Astrocyte (in vitro differentiated cells and primary cell): ENCODE measurements at regions not wholly inside any gene's neighbourhood (a gene's known extent, or its start where the extent isn't known, plus 50 kb on each side); places are given as distances from the start of the nearest gene placed in this dataset.

ENCODE experiments used
- DNase-seq: peaks from one replicate; pipeline ENCODE4 v3.0.0-alpha.2; 2010; ENCODE audit warnings: low read depth
- FAIRE-seq: peaks from 2 replicates; lab custom pipeline; 2011; peaks lifted over from hg19 to GRCh38; lab: Jason Lieb, UNC
- H2AFZ ChIP-seq: 2 replicates; pipeline ENCODE4 v1.6.0; 2012; ENCODE audit warnings: low read depth, low read length, inconsistent platforms
- H3K27ac ChIP-seq: 2 replicates; pipeline ENCODE4 v1.5.1; 2011; ENCODE audit warnings: low read depth, low read length, inconsistent platforms
- H3K27me3 ChIP-seq: 2 replicates; pipeline ENCODE4 v1.6.0; 2011; ENCODE audit warnings: low read length, inconsistent platforms; ENCODE audit not compliant: insufficient read depth
- H3K36me3 ChIP-seq: 2 replicates; pipeline ENCODE4 v1.5.1; 2011; ENCODE audit warnings: low read length, inconsistent platforms; ENCODE audit not compliant: insufficient read depth
- H3K4me1 ChIP-seq: 2 replicates; pipeline ENCODE4 v1.5.1; 2011; ENCODE audit warnings: low read length, inconsistent platforms; ENCODE audit not compliant: insufficient read depth
- H3K4me2 ChIP-seq: 2 replicates; pipeline ENCODE4 v1.6.0; 2012; ENCODE audit warnings: low read length, inconsistent platforms
- H3K4me3 ChIP-seq: 2 replicates; pipeline ENCODE4 v1.5.1; 2011; ENCODE audit warnings: low read depth, mild to moderate bottlenecking, low read length, inconsistent platforms; ENCODE audit not compliant: insufficient read depth
- H3K79me2 ChIP-seq: 2 replicates; pipeline ENCODE4 v1.6.0; 2012; ENCODE audit warnings: mild to moderate bottlenecking, low read length, inconsistent platforms; ENCODE audit not compliant: insufficient read depth
- H3K9ac ChIP-seq: 2 replicates; pipeline ENCODE4 v1.6.0; 2012; ENCODE audit warnings: mild to moderate bottlenecking, low read length, inconsistent platforms
- H3K9me3 ChIP-seq: 2 replicates; pipeline ENCODE4 v1.5.1; 2012; ENCODE audit warnings: low read depth, mild to moderate bottlenecking, low read length, inconsistent platforms; ENCODE audit not compliant: insufficient read depth
- H4K20me1 ChIP-seq: 2 replicates; pipeline ENCODE4 v1.6.0; 2012; ENCODE audit warnings: low read length, inconsistent platforms; ENCODE audit not compliant: insufficient read depth
- H3K27ac Mint-ChIP-seq: one replicate; pipeline ENCODE4 v1.8.0; 2021; ENCODE audit warnings: mild to moderate bottlenecking, mixed read lengths; ENCODE audit not compliant: unreplicated experiment
- H3K27me3 Mint-ChIP-seq: one replicate; pipeline ENCODE4 v1.8.0; 2021; ENCODE audit warnings: low read depth, mixed read lengths; ENCODE audit not compliant: unreplicated experiment
- H3K36me3 Mint-ChIP-seq: one replicate; pipeline ENCODE4 v1.8.0; 2021; ENCODE audit warnings: low read depth, mixed read lengths; ENCODE audit not compliant: unreplicated experiment
- H3K4me1 Mint-ChIP-seq: one replicate; pipeline ENCODE4 v1.8.0; 2021; ENCODE audit warnings: low read depth, mixed read lengths; ENCODE audit not compliant: unreplicated experiment
- H3K4me3 Mint-ChIP-seq: one replicate; pipeline ENCODE4 v1.8.0; 2021; ENCODE audit warnings: mild to moderate bottlenecking, moderate library complexity, mixed read lengths; ENCODE audit not compliant: unreplicated experiment
- H3K9me3 Mint-ChIP-seq: one replicate; pipeline ENCODE4 v1.8.0; 2021; ENCODE audit warnings: mild to moderate bottlenecking, mixed read lengths; ENCODE audit not compliant: unreplicated experiment
- CTCF ChIP-seq: IDR thresholded peaks from 2 replicates; pipeline ENCODE4 v1.5.1; 2011; ENCODE audit warnings: low read depth, mild to moderate bottlenecking, inconsistent platforms, low read length, moderate library complexity; ENCODE audit not compliant: insufficient read depth
- EZH2 ChIP-seq: IDR thresholded peaks from 2 replicates; pipeline ENCODE4 v1.6.1; 2012; ENCODE audit warnings: mild to moderate bottlenecking, low read length, inconsistent platforms; ENCODE audit not compliant: insufficient read depth

- H3K4me1 ChIP-seq, result no peaks in the 10 kb centered on the region
These were observed 394.0 kb downstream of the ZNF521 start for GRCh38 chr18:24958001-24958400.

GRCh38 chr18:24959051-24959476 is 392.9 kb downstream of the ZNF521 start:
- H3K4me3 ChIP-seq, result no peak overlapping the region
- no peak overlapping the region for H3K27ac ChIP-seq
- H3K27me3 Mint-ChIP-seq, result peaks cover 8% of the 10 kb centered on the region
- no peak overlapping the region for H3K9ac ChIP-seq
- FAIRE-seq (no peak), DNase-seq (no peak)
- no peak overlapping the region for H3K27ac Mint-ChIP-seq
- no peaks in the 10 kb centered on the region for H3K9me3 Mint-ChIP-seq
- H4K20me1 ChIP-seq, result no peaks in the 10 kb centered on the region
- H3K4me2 ChIP-seq, result no peak overlapping the region
- H3K36me3 ChIP-seq, result no peaks in the 10 kb centered on the region
- no peaks in the 10 kb centered on the region for H3K4me1 Mint-ChIP-seq
- H3K4me3 Mint-ChIP-seq, result no peak overlapping the region
- no peaks in the 10 kb centered on the region for H3K4me1 ChIP-seq
- H3K36me3 Mint-ChIP-seq, result peaks cover 3% of the 10 kb centered on the region
- H3K9me3 ChIP-seq, result peaks cover 3% of the 10 kb centered on the region
- H2AFZ ChIP-seq, result no peak overlapping the region
- no peak for TF ChIP-seq CTCF
- no peak for TF ChIP-seq EZH2
- no peaks in the 10 kb centered on the region for H3K79me2 ChIP-seq
- no peaks in the 10 kb centered on the region for H3K27me3 ChIP-seq

More at GRCh38 chr18:24958001-24958400, 394.0 kb downstream of the ZNF521 start:
- H3K9ac ChIP-seq, result no peak overlapping the region
- no peak overlapping the region for H3K4me3 Mint-ChIP-seq
- H3K79me2 ChIP-seq, result no peaks in the 10 kb centered on the region
- no peaks in the 10 kb centered on the region for H3K9me3 Mint-ChIP-seq
- no peak overlapping the region for H3K4me2 ChIP-seq
- H3K27me3 ChIP-seq, result no peaks in the 10 kb centered on the region
- H3K9me3 ChIP-seq, result peaks cover 3% of the 10 kb centered on the region
- no peak overlapping the region for H3K27ac ChIP-seq
- no peak overlapping the region for H2AFZ ChIP-seq
- H3K27me3 Mint-ChIP-seq, result peaks cover 8% of the 10 kb centered on the region
- H3K4me1 Mint-ChIP-seq, result no peaks in the 10 kb centered on the region
- no peak for DNase-seq
- TF ChIP-seq CTCF (no peak), EZH2 (no peak)
- FAIRE-seq, result no peak
- peaks cover 3% of the 10 kb centered on the region for H3K36me3 Mint-ChIP-seq
- no peak overlapping the region for H3K4me3 ChIP-seq
- H3K27ac Mint-ChIP-seq, result no peak overlapping the region
- no peaks in the 10 kb centered on the region for H3K36me3 ChIP-seq
- H4K20me1 ChIP-seq, result no peaks in the 10 kb centered on the region

GRCh38 chr18:24964216-24964615 is 387.8 kb downstream of the ZNF521 start:
- Histone ChIP-seq H3K9me3 (peaks cover 3% of the 10 kb centered on the region), H3K4me3 (no peak overlapping the region), H4K20me1 (no peaks in the 10 kb centered on the region), H3K27me3 (no peaks in the 10 kb centered on the region), H2AFZ (no peak overlapping the region), H3K79me2 (no peaks in the 10 kb centered on the region), H3K4me2 (no peak overlapping the region), H3K9ac (no peak overlapping the region), H3K36me3 (no peaks in the 10 kb centered on the region), H3K27ac (no peak overlapping the region), H3K4me1 (no peaks in the 10 kb centered on the region)
- peaks cover 8% of the 10 kb centered on the region for H3K27me3 Mint-ChIP-seq
- H3K36me3 Mint-ChIP-seq, result peaks cover 3% of the 10 kb centered on the region
- H3K4me1 Mint-ChIP-seq, result no peaks in the 10 kb centered on the region
- no peak for FAIRE-seq
- no peak for DNase-seq
- H3K9me3 Mint-ChIP-seq, result no peaks in the 10 kb centered on the region
- H3K27ac Mint-ChIP-seq, result no peak overlapping the region
- no peak overlapping the region for H3K4me3 Mint-ChIP-seq
- no peak for TF ChIP-seq CTCF
- no peak for TF ChIP-seq EZH2
